RWPE1 (cell line): ENCODE measurements at regions not wholly inside any gene's neighbourhood (a gene's known extent, or its start where the extent isn't known, plus 50 kb on each side); places are given as distances from the start of the nearest gene placed in this dataset.
"Not testable (repeated sequence)": the region's sequence is repeated elsewhere in the genome, so short reads cannot be mapped to it uniquely, and the experiment has no call there.

Experiments
- CTCF ChIA-PET: fragments of 350-600 bp; sonication (Branson Sonifier 250); formaldehyde crosslinking; extraction: SDS; loops from one replicate; lab custom pipeline; 2021; lab: Yijun Ruan, JAX
- POLR2A ChIA-PET: fragments of 400-600 bp; formaldehyde crosslinking; extraction: SDS; loops from one replicate; lab custom pipeline; 2020; ENCODE audit warnings: antibody characterized with exemption; ENCODE audit not compliant: low non-redundant PET; lab: Yijun Ruan, JAX
- DNase-seq: peaks from one replicate; pipeline ENCODE4 v3.0.0; 2012; ENCODE audit warnings: low spot score
- H3K27ac ChIP-seq: fragments of 450-650 bp; 2 replicates; pipeline ENCODE4 v1.5.1; 2017
- CTCF ChIP-seq: fragments of 450-650 bp; conservative IDR thresholded peaks from 2 replicates; pipeline ENCODE4 v1.5.1; 2017; ENCODE audit warnings: low read depth, mild to moderate bottlenecking

DNA sequence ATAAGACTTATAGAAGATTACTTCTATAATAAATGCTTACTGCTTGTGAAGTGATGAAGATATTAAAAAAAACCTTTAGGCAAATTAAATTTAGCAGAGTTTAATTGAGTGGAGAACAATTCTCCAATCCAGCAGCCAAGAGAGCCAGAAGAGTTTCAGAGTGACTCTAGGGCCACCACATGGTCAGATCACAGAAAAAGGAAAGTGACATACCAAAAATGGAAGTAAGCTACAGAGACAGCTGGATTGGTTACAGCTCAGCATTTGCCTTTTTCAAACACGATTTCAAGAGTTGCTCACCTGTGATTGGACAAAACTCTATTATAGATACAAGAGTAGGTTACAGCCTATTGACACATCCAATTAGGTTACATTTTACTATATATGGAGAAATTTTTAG lies 79.0 kb upstream of the TRAM1L1 start:
- POLR2A ChIA-PET, result no interaction called here
- no peak for DNase-seq
- no peak for TF ChIP-seq CTCF
- CTCF ChIA-PET, result no interaction called here
- no peak overlapping the region for H3K27ac ChIP-seq

DNA sequence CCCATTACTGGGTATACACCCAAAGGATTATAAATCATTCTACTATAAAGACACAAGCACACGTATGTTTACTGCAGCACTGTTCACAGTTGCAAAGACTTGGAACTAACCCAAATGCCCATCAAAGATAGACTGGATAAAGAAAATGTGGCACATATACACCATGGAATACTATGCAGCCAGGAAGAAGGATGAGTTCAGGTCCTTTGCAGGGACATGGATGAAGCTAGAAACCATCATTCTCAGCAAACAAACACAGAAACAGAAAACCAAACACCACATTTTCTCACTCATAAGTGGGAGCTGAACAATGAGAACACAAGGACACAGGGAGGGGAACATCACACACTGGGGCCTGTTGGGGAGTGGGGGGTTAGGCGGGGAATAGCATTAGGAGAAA lies 90.0 kb upstream of the TRAM1L1 start:
- POLR2A ChIA-PET, DNase-seq, CTCF ChIA-PET, H3K27ac ChIP-seq: not testable (repeated sequence)

- POLR2A ChIA-PET, result no interaction called here
- no peak for DNase-seq
- CTCF ChIA-PET, result no interaction called here
- TF ChIP-seq CTCF, result no peak
- H3K27ac ChIP-seq, result no peak overlapping the region
Measured at GRCh38 chr4:117203231-117203630, 117.9 kb upstream of the TRAM1L1 start.

DNA sequence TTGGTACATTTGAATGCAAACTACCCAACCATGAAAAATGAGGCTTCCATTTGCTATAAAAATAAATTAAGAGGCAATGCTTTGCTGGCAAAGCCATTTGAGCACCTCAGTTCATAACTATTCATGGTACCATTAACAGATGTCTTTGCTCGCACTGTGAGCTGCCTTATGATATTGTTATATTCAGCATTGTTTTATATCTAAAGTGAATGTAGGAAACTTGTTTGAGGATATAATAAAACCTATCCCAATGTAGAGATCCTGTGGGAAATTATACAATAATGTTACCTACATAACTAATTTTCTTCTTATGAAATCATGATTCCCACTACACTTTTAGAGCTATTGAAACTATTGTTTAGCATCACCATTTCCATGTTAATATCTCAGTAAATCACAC lies 125.2 kb upstream of the TRAM1L1 start:
- TF ChIP-seq CTCF, result no peak
- ChIA-PET CTCF (no interaction called here), POLR2A (no interaction called here)
- H3K27ac ChIP-seq, result no peak overlapping the region
- no peak for DNase-seq

- ChIA-PET CTCF (no interaction called here), POLR2A (no interaction called here)
- H3K27ac ChIP-seq, result no peak overlapping the region
- TF ChIP-seq CTCF, result no peak
- DNase-seq, result no peak
Measured at GRCh38 chr4:117224256-117224655, 138.9 kb upstream of the TRAM1L1 start.

GRCh38 chr4:117225471-117225870 lies 140.1 kb upstream of the TRAM1L1 start:
- TF ChIP-seq CTCF, result no peak
- CTCF ChIA-PET, result no interaction called here
- H3K27ac ChIP-seq, result no peak overlapping the region
- DNase-seq, result no peak
- POLR2A ChIA-PET, result no interaction called here

DNA sequence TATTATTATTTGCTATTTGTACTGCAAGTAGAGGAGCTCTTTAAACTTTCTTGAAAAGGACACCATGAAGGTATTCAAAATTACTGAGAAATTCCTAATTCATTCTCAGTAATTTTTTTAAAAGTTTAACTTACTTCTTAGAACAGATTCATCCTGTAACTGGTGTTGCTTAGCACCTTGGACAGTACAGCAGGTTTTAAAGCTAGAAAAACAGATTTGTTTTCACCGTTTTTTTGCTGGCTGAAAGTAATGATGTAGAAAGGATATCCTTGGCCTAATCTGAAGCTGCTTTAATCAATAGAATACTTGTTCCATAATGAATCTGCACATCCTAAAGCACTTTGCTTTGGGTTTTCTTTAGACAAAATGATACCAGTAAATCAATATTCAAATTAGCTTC lies 142.5 kb upstream of the TRAM1L1 start:
- no peak overlapping the region for H3K27ac ChIP-seq
- ChIA-PET CTCF (interaction anchor here (0.6 kb wide), 1 partner anchor 38 kb away, joined by 3 read pairs; no protein-coding TSS in a partner anchor), POLR2A (no interaction called here)
- DNase-seq, result no peak
- no peak for TF ChIP-seq CTCF
